SK-N-SH (cell line): ENCODE measurements at regions not wholly inside any gene's neighbourhood (a gene's known extent, or its start where the extent isn't known, plus 50 kb on each side); places are given as distances from the start of the nearest gene placed in this dataset.

Source experiments
- CTCF ChIA-PET: fragments of 300-600, 350-600 bp; formaldehyde crosslinking; extraction: SDS; loops from one replicate; lab custom pipeline; 2021; lab: Yijun Ruan, JAX
- POLR2A ChIA-PET: fragments of 350-600 bp; sonication (Branson Sonifier 250); formaldehyde crosslinking; extraction: SDS; loops from one replicate; lab custom pipeline; 2020; ENCODE audit warnings: antibody characterized with exemption, inconsistent platforms; lab: Yijun Ruan, JAX
- DNase-seq: peaks from one replicate; pipeline ENCODE4 v3.0.0; 2012
- H2AFZ ChIP-seq: fragments of 200-600 bp; sonication (generic); 2 replicates; pipeline ENCODE4 v1.8.1; 2016; ENCODE audit warnings: antibody characterized with exemption, mild to moderate bottlenecking, low read depth
- H3F3A ChIP-seq: fragments of 200-600 bp; sonication (generic); replicated peaks from 2 replicates; pipeline ENCODE3; 2016; ENCODE audit warnings: antibody characterized with exemption, mild to moderate bottlenecking; ENCODE audit not compliant: insufficient read depth
- H3K27ac ChIP-seq, 2 experiments: fragments of 200-500 bp in 1 of 2; fragments of 200-600 bp in 1 of 2; sonication (Bioruptor generic) in 1 of 2; sonication (generic), shearing (Covaris generic) in 1 of 2; 2 replicates each; pipeline versions ENCODE4 v1.5.1 to v1.6.1; 2014 to 2016; ENCODE audit warnings: low read depth in 2 of 2, inconsistent platforms in 1 of 2, low read length in 1 of 2, mild to moderate bottlenecking in 1 of 2, mixed read lengths in 1 of 2
- H3K27me3 ChIP-seq: fragments of 200-600 bp; sonication (generic), shearing (Covaris generic); 2 replicates; pipeline ENCODE4 v1.6.1; 2016; ENCODE audit warnings: mixed run types; ENCODE audit not compliant: insufficient read depth
- H3K36me3 ChIP-seq, 2 experiments: fragments of 200-500 bp in 1 of 2; fragments of 200-600 bp in 1 of 2; sonication (Bioruptor generic) in 1 of 2; sonication (generic) in 1 of 2; replicated peaks in 1 of 2; 2 replicates each; pipeline versions ENCODE3 to v1.5.1; 2014 to 2016; ENCODE audit warnings: low read length in 1 of 2, mild to moderate bottlenecking in 1 of 2; ENCODE audit not compliant: insufficient read depth in 2 of 2, control insufficient read depth in 1 of 2
- H3K4me1 ChIP-seq, 2 experiments: fragments of 200-500 bp in 1 of 2; fragments of 200-600 bp in 1 of 2; sonication (Bioruptor generic) in 1 of 2; sonication (generic), shearing (Covaris generic) in 1 of 2; 2 replicates each; pipeline versions ENCODE4 v1.5.1 to v1.6.1; 2014 to 2016; ENCODE audit warnings: low read depth in 1 of 2, low read length in 1 of 2, mixed run types in 1 of 2; ENCODE audit not compliant: insufficient read depth in 2 of 2, control insufficient read depth in 1 of 2
- H3K4me2 ChIP-seq: fragments of 200-600 bp; sonication (generic), shearing (Covaris generic); 2 replicates; pipeline ENCODE4 v1.6.1; 2017; ENCODE audit warnings: mixed run types
- H3K4me3 ChIP-seq, 2 experiments: fragments of 200-500 bp in 1 of 2; fragments of 200-600 bp in 1 of 2; sonication (Bioruptor generic) in 1 of 2; sonication (generic), shearing (Covaris generic) in 1 of 2; 2 replicates each; pipeline versions ENCODE4 v1.5.1 to v1.8.1; 2014 to 2016; ENCODE audit warnings: low read depth in 2 of 2, inconsistent platforms in 1 of 2, low read length in 1 of 2, mild to moderate bottlenecking in 1 of 2, mixed read lengths in 1 of 2, moderate library complexity in 1 of 2
- H3K79me2 ChIP-seq: fragments of 200-600 bp; sonication (generic); 2 replicates; pipeline ENCODE4 v1.8.1; 2017; ENCODE audit warnings: mild to moderate bottlenecking; ENCODE audit not compliant: insufficient read depth
- H3K9ac ChIP-seq: fragments of 200-600 bp; sonication (generic); 2 replicates; pipeline ENCODE4 v1.6.1; 2017; ENCODE audit warnings: mixed run types
- H3K9me2 ChIP-seq: fragments of 200-600 bp; sonication (generic); 2 replicates; pipeline ENCODE4 v1.6.1; 2017; ENCODE audit warnings: mixed run types
- H3K9me3 ChIP-seq: fragments of 200-600 bp; sonication (generic); 2 replicates; pipeline ENCODE4 v1.6.1; 2017; ENCODE audit warnings: mixed run types, mild to moderate bottlenecking, moderate library complexity
- H4K20me1 ChIP-seq: fragments of 200-600 bp; sonication (generic); 2 replicates; pipeline ENCODE4 v1.6.1; 2017; ENCODE audit warnings: mild to moderate bottlenecking, mixed run types; ENCODE audit not compliant: insufficient read depth
- EP300 ChIP-seq, 2 experiments: IDR thresholded peaks; 2 replicates each; pipeline versions ENCODE4 v1.4.0 to v1.6.1; 2012; ENCODE audit warnings: borderline replicate concordance in 1 of 2, low read depth in 1 of 2, low read length in 1 of 2
- FOXJ3 ChIP-seq: sonication (generic); formaldehyde crosslinking; IDR thresholded peaks from 2 replicates; pipeline ENCODE4 v1.5.1; 2020; ENCODE audit warnings: mild to moderate bottlenecking, missing genetic modification reagents
- GABPA ChIP-seq: IDR thresholded peaks from 2 replicates; pipeline ENCODE4 v1.4.0; 2012; ENCODE audit warnings: low read depth, mild to moderate bottlenecking
- JUND ChIP-seq: IDR thresholded peaks from 2 replicates; pipeline ENCODE4 v1.4.0; 2012
- MXI1 ChIP-seq: IDR thresholded peaks from 2 replicates; pipeline ENCODE4 v1.6.1; 2012; ENCODE audit warnings: mild to moderate bottlenecking, low read depth, low read length, improper control_type of control experiment
- NFIC ChIP-seq: IDR thresholded peaks from 2 replicates; pipeline ENCODE4 v1.4.0; 2012; ENCODE audit warnings: borderline replicate concordance
- NRF1 ChIP-seq: IDR thresholded peaks from 2 replicates; pipeline ENCODE4 v1.6.1; 2012; ENCODE audit warnings: low read depth, mild to moderate bottlenecking, low read length
- POLR2AphosphoS5 ChIP-seq: IDR thresholded peaks from 2 replicates; pipeline ENCODE4 v1.6.1; 2012; ENCODE audit warnings: low read depth, low read length
- RAD21 ChIP-seq: IDR thresholded peaks from 2 replicates; pipeline ENCODE4 v1.6.1; 2012; ENCODE audit warnings: mild to moderate bottlenecking, low read length
- RCOR1 ChIP-seq: fragments of 150-350 bp; IDR thresholded peaks from 2 replicates; pipeline ENCODE4 v1.6.1; 2017; ENCODE audit warnings: antibody characterized with exemption, low read length
- RFX5 ChIP-seq: IDR thresholded peaks from 2 replicates; pipeline ENCODE4 v1.6.1; 2012; ENCODE audit warnings: mild to moderate bottlenecking, improper control_type of control experiment, low read length
- RXRA ChIP-seq: IDR thresholded peaks from 2 replicates; pipeline ENCODE4 v1.4.0; 2012; ENCODE audit warnings: low read depth, mild to moderate bottlenecking, borderline replicate concordance
- TEAD4 ChIP-seq: IDR thresholded peaks from 2 replicates; pipeline ENCODE4 v1.4.0; 2012; ENCODE audit warnings: mild to moderate bottlenecking, borderline replicate concordance; ENCODE audit not compliant: insufficient read depth
- YY1 ChIP-seq: IDR thresholded peaks from 2 replicates; pipeline ENCODE4 v1.4.0; 2012; ENCODE audit warnings: low read depth, mild to moderate bottlenecking
- WGBS: methylation state at CpG from one replicate; pipeline ENCODE4 v1.1.6; 2017; ENCODE audit warnings: low lambda C conversion rate; 5-methylcytosine and 5-hydroxymethylcytosine counted together
- TF ChIP-seq, protein P1 (sequence below): fragments of 200-600 bp; sonication (generic); IDR thresholded peaks from 2 replicates; pipeline ENCODE4 v1.6.1; 2017; ENCODE audit warnings: antibody characterized with exemption, mild to moderate bottlenecking, moderate library complexity
- TF ChIP-seq, protein P2 (sequence below): fragments of 150-350 bp; IDR thresholded peaks from 2 replicates; pipeline ENCODE4 v1.6.1; 2016; ENCODE audit warnings: mild to moderate bottlenecking, low read depth, low read length
- TF ChIP-seq, protein P3 (sequence below): IDR thresholded peaks from 2 replicates; pipeline ENCODE4 v1.4.0; 2012; ENCODE audit warnings: low read depth
- TF ChIP-seq, protein P4 (sequence below): IDR thresholded peaks from 2 replicates; pipeline ENCODE4; 2012
- TF ChIP-seq, protein P5 (sequence below): IDR thresholded peaks from 2 replicates; pipeline ENCODE4 v1.4.0; 2012; ENCODE audit warnings: low read depth, borderline replicate concordance
- TF ChIP-seq, protein P6 (sequence below): fragments of 150-350 bp; IDR thresholded peaks from 2 replicates; pipeline ENCODE4 v1.6.1; 2017; ENCODE audit warnings: antibody characterized with exemption, low read length, low read depth, borderline replicate concordance

DNA sequence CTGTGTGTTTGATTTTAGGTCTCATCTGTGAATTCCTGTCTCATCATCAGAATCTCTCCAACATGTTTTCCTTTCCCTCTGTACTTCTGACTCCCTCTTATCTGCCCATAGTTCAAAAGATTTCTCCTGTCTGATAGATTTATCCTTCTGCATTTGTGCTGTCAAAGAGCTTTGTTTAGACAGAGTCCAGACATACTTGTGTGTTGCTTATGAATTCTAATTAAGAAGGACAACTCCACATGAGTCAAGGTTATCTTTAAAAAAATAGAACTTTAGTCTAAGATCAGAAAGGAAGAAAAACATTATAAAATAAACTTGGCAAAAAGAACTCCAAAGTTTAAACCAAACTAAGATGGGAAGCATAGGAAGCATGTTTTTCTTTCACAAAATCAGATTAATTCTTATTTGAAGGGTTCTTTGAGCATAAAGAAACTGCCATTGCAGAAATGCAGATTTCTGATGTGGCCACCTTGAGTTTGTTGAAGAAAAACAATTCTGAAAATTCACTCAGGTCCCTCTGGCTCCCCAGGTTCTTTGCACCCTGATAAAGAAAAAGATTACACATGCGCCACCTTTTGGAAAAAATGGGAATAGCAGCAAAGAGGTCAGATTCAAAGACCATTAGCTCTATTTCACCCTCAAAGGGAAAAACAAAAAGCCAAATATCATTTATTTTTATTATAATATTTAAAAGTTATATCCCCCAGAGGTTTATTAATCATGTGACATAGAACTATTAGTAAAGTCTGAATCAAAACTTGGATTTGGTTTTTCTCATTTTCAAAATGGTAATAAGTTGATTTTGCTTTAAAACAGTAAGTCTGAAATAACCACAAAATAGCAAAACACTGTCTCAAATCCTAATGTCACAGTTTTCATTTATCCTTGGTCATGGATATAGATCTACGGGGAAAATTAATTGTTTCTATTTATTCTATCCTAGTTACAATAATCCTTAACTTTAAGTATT lies 143.7 kb upstream of the DCN start (continued):
- TF ChIP-seq, protein P1, sequence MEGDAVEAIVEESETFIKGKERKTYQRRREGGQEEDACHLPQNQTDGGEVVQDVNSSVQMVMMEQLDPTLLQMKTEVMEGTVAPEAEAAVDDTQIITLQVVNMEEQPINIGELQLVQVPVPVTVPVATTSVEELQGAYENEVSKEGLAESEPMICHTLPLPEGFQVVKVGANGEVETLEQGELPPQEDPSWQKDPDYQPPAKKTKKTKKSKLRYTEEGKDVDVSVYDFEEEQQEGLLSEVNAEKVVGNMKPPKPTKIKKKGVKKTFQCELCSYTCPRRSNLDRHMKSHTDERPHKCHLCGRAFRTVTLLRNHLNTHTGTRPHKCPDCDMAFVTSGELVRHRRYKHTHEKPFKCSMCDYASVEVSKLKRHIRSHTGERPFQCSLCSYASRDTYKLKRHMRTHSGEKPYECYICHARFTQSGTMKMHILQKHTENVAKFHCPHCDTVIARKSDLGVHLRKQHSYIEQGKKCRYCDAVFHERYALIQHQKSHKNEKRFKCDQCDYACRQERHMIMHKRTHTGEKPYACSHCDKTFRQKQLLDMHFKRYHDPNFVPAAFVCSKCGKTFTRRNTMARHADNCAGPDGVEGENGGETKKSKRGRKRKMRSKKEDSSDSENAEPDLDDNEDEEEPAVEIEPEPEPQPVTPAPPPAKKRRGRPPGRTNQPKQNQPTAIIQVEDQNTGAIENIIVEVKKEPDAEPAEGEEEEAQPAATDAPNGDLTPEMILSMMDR: peak; percentile 86
- TF ChIP-seq FOXJ3 (CRISPR knock-in tag) (no peak), RCOR1 (no peak), RAD21 (peak; percentile 80), EP300 (IDR thresholded peaks at IDR 0.05; ENCODE audit: borderline replicate concordance in 1 of 2, low read depth in 1 of 2, low read length in 1 of 2) (peak; percentile 71 to 76; a peak in 3 of 4 replicates), YY1 (no peak), POLR2AphosphoS5 (peak; percentile 82), RXRA (no peak), JUND (peak; percentile 71; the same call in 1 of the 2 replicates)

DNA sequence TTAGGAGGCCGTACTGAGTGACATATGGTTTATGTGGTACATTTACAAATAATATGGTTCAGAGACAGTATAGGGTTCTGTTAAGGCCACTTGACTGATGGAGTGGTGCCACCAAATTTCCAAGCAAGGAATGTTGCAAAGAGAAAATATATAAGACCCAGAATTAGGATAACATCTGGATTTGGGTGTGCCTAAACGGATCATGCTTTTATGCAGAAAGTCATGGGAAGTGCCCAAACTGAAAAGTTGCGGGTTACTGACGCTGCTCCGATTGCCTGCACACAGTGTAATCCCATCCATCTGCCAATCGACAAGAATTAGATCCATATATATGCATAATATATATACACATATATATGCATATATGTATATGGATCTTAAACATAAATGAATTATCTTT lies 138.4 kb upstream of the DCN start:
- DNase-seq: no peak
- no peak for TF ChIP-seq EP300 (IDR thresholded peaks at IDR 0.05; ENCODE audit: borderline replicate concordance in 1 of 2, low read depth in 1 of 2, low read length in 1 of 2)
- TF ChIP-seq, protein P2, sequence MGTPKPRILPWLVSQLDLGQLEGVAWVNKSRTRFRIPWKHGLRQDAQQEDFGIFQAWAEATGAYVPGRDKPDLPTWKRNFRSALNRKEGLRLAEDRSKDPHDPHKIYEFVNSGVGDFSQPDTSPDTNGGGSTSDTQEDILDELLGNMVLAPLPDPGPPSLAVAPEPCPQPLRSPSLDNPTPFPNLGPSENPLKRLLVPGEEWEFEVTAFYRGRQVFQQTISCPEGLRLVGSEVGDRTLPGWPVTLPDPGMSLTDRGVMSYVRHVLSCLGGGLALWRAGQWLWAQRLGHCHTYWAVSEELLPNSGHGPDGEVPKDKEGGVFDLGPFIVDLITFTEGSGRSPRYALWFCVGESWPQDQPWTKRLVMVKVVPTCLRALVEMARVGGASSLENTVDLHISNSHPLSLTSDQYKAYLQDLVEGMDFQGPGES: no peak
- TF ChIP-seq, protein P3, sequence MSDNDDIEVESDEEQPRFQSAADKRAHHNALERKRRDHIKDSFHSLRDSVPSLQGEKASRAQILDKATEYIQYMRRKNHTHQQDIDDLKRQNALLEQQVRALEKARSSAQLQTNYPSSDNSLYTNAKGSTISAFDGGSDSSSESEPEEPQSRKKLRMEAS: no peak
- TF ChIP-seq MXI1: no peak
- no peak for TF ChIP-seq FOXJ3 (CRISPR knock-in tag)
- no peak for TF ChIP-seq RCOR1
- no peak for TF ChIP-seq TEAD4
- TF ChIP-seq, protein P4, sequence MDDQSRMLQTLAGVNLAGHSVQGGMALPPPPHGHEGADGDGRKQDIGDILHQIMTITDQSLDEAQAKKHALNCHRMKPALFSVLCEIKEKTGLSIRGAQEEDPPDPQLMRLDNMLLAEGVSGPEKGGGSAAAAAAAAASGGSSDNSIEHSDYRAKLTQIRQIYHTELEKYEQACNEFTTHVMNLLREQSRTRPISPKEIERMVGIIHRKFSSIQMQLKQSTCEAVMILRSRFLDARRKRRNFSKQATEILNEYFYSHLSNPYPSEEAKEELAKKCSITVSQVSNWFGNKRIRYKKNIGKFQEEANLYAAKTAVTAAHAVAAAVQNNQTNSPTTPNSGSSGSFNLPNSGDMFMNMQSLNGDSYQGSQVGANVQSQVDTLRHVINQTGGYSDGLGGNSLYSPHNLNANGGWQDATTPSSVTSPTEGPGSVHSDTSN: no peak
- TF ChIP-seq NFIC: no peak
- TF ChIP-seq RFX5: no peak
- no peak for TF ChIP-seq YY1
- no peak for TF ChIP-seq POLR2AphosphoS5
- no peak for TF ChIP-seq GABPA
- TF ChIP-seq NRF1: no peak
- TF ChIP-seq JUND: no peak
- no peak for TF ChIP-seq RXRA
- TF ChIP-seq, protein P5, sequence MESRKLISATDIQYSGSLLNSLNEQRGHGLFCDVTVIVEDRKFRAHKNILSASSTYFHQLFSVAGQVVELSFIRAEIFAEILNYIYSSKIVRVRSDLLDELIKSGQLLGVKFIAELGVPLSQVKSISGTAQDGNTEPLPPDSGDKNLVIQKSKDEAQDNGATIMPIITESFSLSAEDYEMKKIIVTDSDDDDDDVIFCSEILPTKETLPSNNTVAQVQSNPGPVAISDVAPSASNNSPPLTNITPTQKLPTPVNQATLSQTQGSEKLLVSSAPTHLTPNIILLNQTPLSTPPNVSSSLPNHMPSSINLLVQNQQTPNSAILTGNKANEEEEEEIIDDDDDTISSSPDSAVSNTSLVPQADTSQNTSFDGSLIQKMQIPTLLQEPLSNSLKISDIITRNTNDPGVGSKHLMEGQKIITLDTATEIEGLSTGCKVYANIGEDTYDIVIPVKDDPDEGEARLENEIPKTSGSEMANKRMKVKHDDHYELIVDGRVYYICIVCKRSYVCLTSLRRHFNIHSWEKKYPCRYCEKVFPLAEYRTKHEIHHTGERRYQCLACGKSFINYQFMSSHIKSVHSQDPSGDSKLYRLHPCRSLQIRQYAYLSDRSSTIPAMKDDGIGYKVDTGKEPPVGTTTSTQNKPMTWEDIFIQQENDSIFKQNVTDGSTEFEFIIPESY: no peak
- TF ChIP-seq, protein P6, sequence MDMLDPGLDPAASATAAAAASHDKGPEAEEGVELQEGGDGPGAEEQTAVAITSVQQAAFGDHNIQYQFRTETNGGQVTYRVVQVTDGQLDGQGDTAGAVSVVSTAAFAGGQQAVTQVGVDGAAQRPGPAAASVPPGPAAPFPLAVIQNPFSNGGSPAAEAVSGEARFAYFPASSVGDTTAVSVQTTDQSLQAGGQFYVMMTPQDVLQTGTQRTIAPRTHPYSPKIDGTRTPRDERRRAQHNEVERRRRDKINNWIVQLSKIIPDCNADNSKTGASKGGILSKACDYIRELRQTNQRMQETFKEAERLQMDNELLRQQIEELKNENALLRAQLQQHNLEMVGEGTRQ: no peak

More for the DNA sequence above, 138.4 kb upstream of the DCN start:
- Histone ChIP-seq H3K4me3 (no peak overlapping the region), H3F3A (peaks cover 9% of the 10 kb centered on the region), H3K4me2 (no peak overlapping the region), H3K27me3 (no peaks in the 10 kb centered on the region), H3K9me2 (no peaks in the 10 kb centered on the region), H3K9ac (no peak overlapping the region), H3K27ac (no peak overlapping the region), H3K79me2 (no peaks in the 10 kb centered on the region), H3K4me1 (no peaks in the 10 kb centered on the region; a peak in 1 of 4 replicates), H2AFZ (no peak overlapping the region), H3K36me3 (no peaks in the 10 kb centered on the region), H3K9me3 (no peaks in the 10 kb centered on the region), H4K20me1 (no peaks in the 10 kb centered on the region)
- ChIA-PET POLR2A (no interaction called here), CTCF (no interaction called here)
- 85% methylated on average over 6 of the region's 6 CpGs for WGBS
